Lung (tissue), 11 donors: ENCODE measurements at regions not wholly inside any gene's neighbourhood (a gene's known extent, or its start where the extent isn't known, plus 50 kb on each side); places are given as distances from the start of the nearest gene placed in this dataset.
"Not testable (repeated sequence)": the region's sequence is repeated elsewhere in the genome, so short reads cannot be mapped to it uniquely, and the experiment has no call there.

Source experiments
- ATAC-seq: fragments of 200-7000 bp; cut with Tn5 transposase; one replicate; pipeline ENCODE4 v1.9.1; 2020; ENCODE audit warnings: moderate number of reproducible peaks; ENCODE audit not compliant: insufficient read depth, low FRiP score
- DNase-seq, 3 donors: peaks; one replicate each; pipeline ENCODE4 v3.0.0-alpha.2; 2013 to 2017
- H3K27ac ChIP-seq, 2 donors: one replicate each; pipeline ENCODE4 v1.5.1; 2013; ENCODE audit warnings: mild to moderate bottlenecking in 2 of 2, moderate library complexity in 2 of 2, control low read depth in 1 of 2, inconsistent platforms in 1 of 2, low read depth in 1 of 2, low read length in 1 of 2
- H3K27me3 ChIP-seq, 3 donors: one replicate each; pipeline ENCODE4 v1.5.1; 2013; ENCODE audit warnings: low read length in 2 of 3; ENCODE audit not compliant: control insufficient read depth in 3 of 3, insufficient read depth in 3 of 3
- H3K36me3 ChIP-seq, 4 donors: one replicate each; pipeline ENCODE4 v1.5.1; 2013; ENCODE audit warnings: low read length in 4 of 4, mild to moderate bottlenecking in 1 of 4, moderate library complexity in 1 of 4; ENCODE audit not compliant: control insufficient read depth in 4 of 4, insufficient read depth in 4 of 4
- H3K4me1 ChIP-seq, 5 donors: one replicate each; pipeline ENCODE4 v1.5.1; 2013; ENCODE audit warnings: low read length in 5 of 5, mild to moderate bottlenecking in 2 of 5, moderate library complexity in 1 of 5; ENCODE audit not compliant: control insufficient read depth in 5 of 5, insufficient read depth in 5 of 5
- H3K4me3 ChIP-seq: one replicate; pipeline ENCODE4 v1.5.1; 2013; ENCODE audit warnings: mild to moderate bottlenecking, control low read depth, moderate library complexity
- H3K9ac ChIP-seq, 2 donors: one replicate each; pipeline ENCODE4 v1.5.1; 2013; ENCODE audit warnings: low read length in 2 of 2, control low read depth in 1 of 2; ENCODE audit not compliant: insufficient read depth in 1 of 2
- H3K9me3 ChIP-seq, 4 donors: one replicate each; pipeline ENCODE4 v1.5.1; 2013; ENCODE audit warnings: low read length in 3 of 4, mild to moderate bottlenecking in 1 of 4, moderate library complexity in 1 of 4; ENCODE audit not compliant: control insufficient read depth in 4 of 4, insufficient read depth in 3 of 4
- CTCF ChIP-seq: IDR thresholded peaks from 2 replicates; pipeline ENCODE4 v1.5.1; 2012; ENCODE audit warnings: mild to moderate bottlenecking; ENCODE audit errors: control extremely low read depth, extremely low read depth
- WGBS, 2 donors: extraction: QIAGEN DNeasy Blood & Tissue Kit; methylation state at CpG; one replicate each; pipeline ENCODE4 v1.1.7; 2013; 5-methylcytosine and 5-hydroxymethylcytosine counted together
- donor health status: control.
- donor health status: control.
- donor health status: Bipolar disorder and iron deficiency.
- donor health status: healthy.
- donor health status: DM: yes; HTN: yes; CAD: no.

GRCh38 chr11:100525197-100525596 lies 161.9 kb upstream of the ARHGAP42 start:
- Histone ChIP-seq H3K4me3 (no peak overlapping the region), H3K36me3 (no peaks in the 10 kb centered on the region), H3K27me3 (no peaks in the 10 kb centered on the region), H3K9ac (no peak overlapping the region), H3K4me1 (no peaks in the 10 kb centered on the region), H3K9me3 (peaks cover 0 to 18% (median 7%) of the 10 kb centered on the region in 4 donors), H3K27ac (no peak overlapping the region)
- DNase-seq = no peak
- no peak for TF ChIP-seq CTCF
- ATAC-seq = no peak
- WGBS, 2 donors = 89 to 90% methylated on average over 4 of the region's 4 CpGs

- H3K9me3 ChIP-seq = peaks cover 0 to 18% (median 7%) of the 10 kb centered on the region in 4 donors
- H3K4me1 ChIP-seq = no peaks in the 10 kb centered on the region
- TF ChIP-seq CTCF = no peak
- H3K4me3 ChIP-seq = no peak overlapping the region
- H3K27ac ChIP-seq = no peak overlapping the region
- no peak for ATAC-seq
- no peaks in the 10 kb centered on the region for H3K36me3 ChIP-seq
- 35 to 45% methylated on average over 2 of the region's 2 CpGs for WGBS, 2 donors
- DNase-seq = no peak
- no peaks in the 10 kb centered on the region for H3K27me3 ChIP-seq
- H3K9ac ChIP-seq = no peak overlapping the region
Observed at GRCh38 chr11:100525635-100526034, 161.5 kb upstream of the ARHGAP42 start.

GRCh38 chr11:100528872-100529416 lies 158.1 kb upstream of the ARHGAP42 start:
- Histone ChIP-seq H3K27me3 (no peaks in the 10 kb centered on the region), H3K9me3 (peaks cover 0 to 14% (median 10%) of the 10 kb centered on the region in 4 donors), H3K9ac (no peak overlapping the region), H3K27ac (no peak overlapping the region), H3K4me3 (no peak overlapping the region), H3K4me1 (no peaks in the 10 kb centered on the region), H3K36me3 (no peaks in the 10 kb centered on the region)
- no peak for ATAC-seq
- TF ChIP-seq CTCF = no peak
- no peak for DNase-seq
- 87 to 89% methylated on average over 5 of the region's 5 CpGs for WGBS, 2 donors

- WGBS, 2 donors = 97 to 100% methylated on average over 1 of the region's 1 CpG
- not testable (repeated sequence) for H3K9me3 ChIP-seq, DNase-seq, H3K27me3 ChIP-seq, H3K4me3 ChIP-seq, H3K27ac ChIP-seq, H3K36me3 ChIP-seq, ATAC-seq, H3K4me1 ChIP-seq, H3K9ac ChIP-seq
Observed at GRCh38 chr11:100531290-100531689, 155.8 kb upstream of the ARHGAP42 start.
